Neural cell (in vitro differentiated cells): ENCODE measurements at regions not wholly inside any gene's neighbourhood (a gene's known extent, or its start where the extent isn't known, plus 50 kb on each side); places are given as distances from the start of the nearest gene placed in this dataset.

ENCODE experiments used
- EP300 ChIP-seq: fragments of 450-650 bp; conservative IDR thresholded peaks from 2 replicates; pipeline ENCODE4 v1.6.1; 2014; ENCODE audit warnings: antibody characterized with exemption, mild to moderate bottlenecking, moderate library complexity; ENCODE audit not compliant: poor library complexity, severe bottlenecking
- EZH2 ChIP-seq: fragments of 200-600, 300-800 bp; shearing (Covaris generic), sonication (generic); IDR thresholded peaks from 2 replicates; pipeline ENCODE4 v1.6.1; 2014; ENCODE audit warnings: antibody characterized with exemption, low read length, borderline replicate concordance, mild to moderate bottlenecking; ENCODE audit not compliant: insufficient read depth, poor library complexity, severe bottlenecking
- MXI1 ChIP-seq: fragments of 450-650 bp; conservative IDR thresholded peaks from 2 replicates; pipeline ENCODE4 v1.6.1; 2014; ENCODE audit warnings: antibody characterized with exemption, mild to moderate bottlenecking; ENCODE audit not compliant: poor library complexity, severe bottlenecking
- POLR2AphosphoS5 ChIP-seq: IDR thresholded peaks from 2 replicates; pipeline ENCODE4 v1.6.1; 2012
- SMC3 ChIP-seq: fragments of 450-650 bp; conservative IDR thresholded peaks from 2 replicates; pipeline ENCODE4 v1.6.1; 2014; ENCODE audit warnings: antibody characterized with exemption, mild to moderate bottlenecking, moderate library complexity; ENCODE audit not compliant: poor library complexity
- TAF1 ChIP-seq: IDR thresholded peaks from 2 replicates; pipeline ENCODE4 v1.6.1; 2012; ENCODE audit warnings: low read depth
- TF ChIP-seq, protein P1 (sequence below): IDR thresholded peaks from 2 replicates; pipeline ENCODE4 v1.6.1; 2012; ENCODE audit warnings: borderline replicate concordance
- TF ChIP-seq, protein P2 (sequence below): fragments of 450-650 bp; IDR thresholded peaks from 2 replicates; pipeline ENCODE4 v1.5.1; 2014; ENCODE audit warnings: antibody characterized with exemption, mild to moderate bottlenecking, moderate library complexity; ENCODE audit not compliant: poor library complexity, severe bottlenecking

DNA sequence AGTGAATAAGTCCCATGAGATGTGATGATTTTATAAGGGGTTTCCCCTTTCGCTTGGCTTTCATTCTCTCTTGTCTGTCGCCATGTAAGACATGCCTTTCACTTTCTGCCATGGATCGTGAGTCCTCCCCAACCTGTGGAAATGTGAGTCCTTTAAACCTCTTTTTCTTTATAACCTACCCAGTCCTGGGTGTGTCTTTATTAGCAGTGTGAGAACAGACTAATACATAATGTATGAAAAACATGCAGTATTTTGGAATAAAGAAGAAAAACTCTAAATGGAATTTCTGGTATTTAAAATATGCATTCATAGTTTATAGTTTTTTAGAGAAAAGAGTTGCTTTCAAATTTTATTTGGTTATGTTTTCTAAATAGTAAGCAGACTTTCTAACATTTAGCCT is 360.7 kb downstream of the PCDH7 start:
- TF ChIP-seq TAF1, result no peak
- TF ChIP-seq, protein P1, sequence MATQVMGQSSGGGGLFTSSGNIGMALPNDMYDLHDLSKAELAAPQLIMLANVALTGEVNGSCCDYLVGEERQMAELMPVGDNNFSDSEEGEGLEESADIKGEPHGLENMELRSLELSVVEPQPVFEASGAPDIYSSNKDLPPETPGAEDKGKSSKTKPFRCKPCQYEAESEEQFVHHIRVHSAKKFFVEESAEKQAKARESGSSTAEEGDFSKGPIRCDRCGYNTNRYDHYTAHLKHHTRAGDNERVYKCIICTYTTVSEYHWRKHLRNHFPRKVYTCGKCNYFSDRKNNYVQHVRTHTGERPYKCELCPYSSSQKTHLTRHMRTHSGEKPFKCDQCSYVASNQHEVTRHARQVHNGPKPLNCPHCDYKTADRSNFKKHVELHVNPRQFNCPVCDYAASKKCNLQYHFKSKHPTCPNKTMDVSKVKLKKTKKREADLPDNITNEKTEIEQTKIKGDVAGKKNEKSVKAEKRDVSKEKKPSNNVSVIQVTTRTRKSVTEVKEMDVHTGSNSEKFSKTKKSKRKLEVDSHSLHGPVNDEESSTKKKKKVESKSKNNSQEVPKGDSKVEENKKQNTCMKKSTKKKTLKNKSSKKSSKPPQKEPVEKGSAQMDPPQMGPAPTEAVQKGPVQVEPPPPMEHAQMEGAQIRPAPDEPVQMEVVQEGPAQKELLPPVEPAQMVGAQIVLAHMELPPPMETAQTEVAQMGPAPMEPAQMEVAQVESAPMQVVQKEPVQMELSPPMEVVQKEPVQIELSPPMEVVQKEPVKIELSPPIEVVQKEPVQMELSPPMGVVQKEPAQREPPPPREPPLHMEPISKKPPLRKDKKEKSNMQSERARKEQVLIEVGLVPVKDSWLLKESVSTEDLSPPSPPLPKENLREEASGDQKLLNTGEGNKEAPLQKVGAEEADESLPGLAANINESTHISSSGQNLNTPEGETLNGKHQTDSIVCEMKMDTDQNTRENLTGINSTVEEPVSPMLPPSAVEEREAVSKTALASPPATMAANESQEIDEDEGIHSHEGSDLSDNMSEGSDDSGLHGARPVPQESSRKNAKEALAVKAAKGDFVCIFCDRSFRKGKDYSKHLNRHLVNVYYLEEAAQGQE, result no peak
- no peak for TF ChIP-seq POLR2AphosphoS5
- TF ChIP-seq, protein P2, sequence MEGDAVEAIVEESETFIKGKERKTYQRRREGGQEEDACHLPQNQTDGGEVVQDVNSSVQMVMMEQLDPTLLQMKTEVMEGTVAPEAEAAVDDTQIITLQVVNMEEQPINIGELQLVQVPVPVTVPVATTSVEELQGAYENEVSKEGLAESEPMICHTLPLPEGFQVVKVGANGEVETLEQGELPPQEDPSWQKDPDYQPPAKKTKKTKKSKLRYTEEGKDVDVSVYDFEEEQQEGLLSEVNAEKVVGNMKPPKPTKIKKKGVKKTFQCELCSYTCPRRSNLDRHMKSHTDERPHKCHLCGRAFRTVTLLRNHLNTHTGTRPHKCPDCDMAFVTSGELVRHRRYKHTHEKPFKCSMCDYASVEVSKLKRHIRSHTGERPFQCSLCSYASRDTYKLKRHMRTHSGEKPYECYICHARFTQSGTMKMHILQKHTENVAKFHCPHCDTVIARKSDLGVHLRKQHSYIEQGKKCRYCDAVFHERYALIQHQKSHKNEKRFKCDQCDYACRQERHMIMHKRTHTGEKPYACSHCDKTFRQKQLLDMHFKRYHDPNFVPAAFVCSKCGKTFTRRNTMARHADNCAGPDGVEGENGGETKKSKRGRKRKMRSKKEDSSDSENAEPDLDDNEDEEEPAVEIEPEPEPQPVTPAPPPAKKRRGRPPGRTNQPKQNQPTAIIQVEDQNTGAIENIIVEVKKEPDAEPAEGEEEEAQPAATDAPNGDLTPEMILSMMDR, result no peak
- TF ChIP-seq EP300, result no peak
- TF ChIP-seq SMC3, result no peak
- no peak for TF ChIP-seq EZH2
- no peak for TF ChIP-seq MXI1
